Stimulated activated CD4-positive, alpha-beta T cell treated with anti-CD3 and anti-CD28 coated beads, Interleukin-15, amount 100 ng/mL, for 1 hour (primary cell): ENCODE measurements at regions not wholly inside any gene's neighbourhood (a gene's known extent, or its start where the extent isn't known, plus 50 kb on each side); places are given as distances from the start of the nearest gene placed in this dataset.
"Not testable (repeated sequence)": the region's sequence is repeated elsewhere in the genome, so short reads cannot be mapped to it uniquely, and the experiment has no call there.

Experiments used
- DNase-seq, 2 donors: peaks; one replicate each; pipeline ENCODE4 v3.0.0-alpha.2; 2020; ENCODE audit warnings: low read depth in 1 of 2, low spot score in 1 of 2

GRCh38 chr2:34851804-34852203 lies 1252.7 kb upstream of the FAM98A start:
- DNase-seq = no peak

- DNase-seq = no peak
These were observed 1250.7 kb upstream of the FAM98A start for GRCh38 chr2:34849827-34850226.

GRCh38 chr2:34848691-34849090 lies 1249.6 kb upstream of the FAM98A start:
- no peak for DNase-seq

- DNase-seq = no peak
These were observed 1249.0 kb upstream of the FAM98A start for GRCh38 chr2:34848132-34848531.

- no peak for DNase-seq
These were observed 1245.5 kb upstream of the FAM98A start for GRCh38 chr2:34844629-34845028.

- no peak for DNase-seq
These were observed 1239.3 kb upstream of the FAM98A start for GRCh38 chr2:34838408-34838807.

GRCh38 chr2:34836361-34836760 lies 1237.3 kb upstream of the FAM98A start:
- no peak for DNase-seq

- DNase-seq = no peak
These were observed 1232.0 kb upstream of the FAM98A start for GRCh38 chr2:34831096-34831495.

- no peak for DNase-seq
These were observed 1229.4 kb upstream of the FAM98A start for GRCh38 chr2:34828481-34828880.

GRCh38 chr2:34827398-34827797 lies 1228.3 kb upstream of the FAM98A start:
- no peak for DNase-seq

GRCh38 chr2:34825686-34826085 lies 1226.6 kb upstream of the FAM98A start:
- DNase-seq = no peak

GRCh38 chr2:34822616-34823015 lies 1223.5 kb upstream of the FAM98A start:
- DNase-seq = no peak

GRCh38 chr2:34815052-34815741 lies 1216.1 kb upstream of the FAM98A start:
- no peak for DNase-seq

- no peak for DNase-seq
These were observed 1211.4 kb upstream of the FAM98A start for GRCh38 chr2:34810456-34810855.

GRCh38 chr2:34808426-34808825 lies 1209.3 kb upstream of the FAM98A start:
- DNase-seq = no peak

- DNase-seq = no peak
These were observed 1207.8 kb upstream of the FAM98A start for GRCh38 chr2:34806891-34807290.

GRCh38 chr2:34806396-34806795 lies 1207.3 kb upstream of the FAM98A start:
- no peak for DNase-seq

- no peak for DNase-seq
These were observed 1200.5 kb upstream of the FAM98A start for GRCh38 chr2:34799556-34799955.

- DNase-seq = not testable (repeated sequence)
These were observed 1196.5 kb upstream of the FAM98A start for GRCh38 chr2:34795586-34795985.

GRCh38 chr2:34789169-34789568 lies 1190.1 kb upstream of the FAM98A start:
- no peak for DNase-seq

GRCh38 chr2:34787341-34787740 lies 1188.2 kb upstream of the FAM98A start:
- no peak for DNase-seq

- no peak for DNase-seq
These were observed 1186.2 kb upstream of the FAM98A start for GRCh38 chr2:34785206-34785785.

- DNase-seq = no peak
These were observed 1185.6 kb upstream of the FAM98A start for GRCh38 chr2:34784701-34785100.
